ENCODE measurements at regions not wholly inside any gene's neighbourhood (a gene's known extent, or its start where the extent isn't known, plus 50 kb on each side); places are given as distances from the start of the nearest gene placed in this dataset.

DNA sequence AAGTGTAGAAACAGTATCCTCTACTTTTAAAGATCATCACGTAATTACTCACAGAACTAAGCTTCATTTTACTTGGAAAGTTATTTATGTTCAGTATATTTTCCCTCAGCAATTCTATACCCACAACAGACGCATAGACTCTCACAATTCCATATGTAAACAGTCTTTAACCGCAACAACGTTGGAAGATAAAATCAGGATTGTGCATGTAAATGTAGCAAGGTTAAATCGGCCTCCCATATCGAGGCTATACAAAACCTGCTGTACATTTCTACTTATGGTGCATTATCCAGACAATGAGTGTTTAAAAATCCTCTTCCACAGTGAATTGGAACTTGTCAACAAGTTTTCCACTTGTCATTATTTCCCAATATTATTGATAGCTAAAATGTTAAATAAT, 581.1 kb downstream of the SLC16A7 start:
- WGBS (ENCODE audit: insufficient coverage, low coverage, low lambda C conversion rate, missing lambda C conversion rate), result 66% methylated on average over 6 of the region's 6 CpGs
- no peaks in the 10 kb centered on the region for H3K9me3 ChIP-seq
- no peaks in the 10 kb centered on the region for H3K36me3 ChIP-seq
- no peaks in the 10 kb centered on the region for H3K4me1 ChIP-seq
- ATAC-seq (no peak), DNase-seq (no peak)
- intact Hi-C loops (cut with DNase I), result no loop called here
- H3K4me3 ChIP-seq, result no peak overlapping the region
- H3K27me3 ChIP-seq, result no peaks in the 10 kb centered on the region
- no peak for TF ChIP-seq POLR2A (IDR thresholded peaks at IDR 0.05)
- TF ChIP-seq, protein P1, sequence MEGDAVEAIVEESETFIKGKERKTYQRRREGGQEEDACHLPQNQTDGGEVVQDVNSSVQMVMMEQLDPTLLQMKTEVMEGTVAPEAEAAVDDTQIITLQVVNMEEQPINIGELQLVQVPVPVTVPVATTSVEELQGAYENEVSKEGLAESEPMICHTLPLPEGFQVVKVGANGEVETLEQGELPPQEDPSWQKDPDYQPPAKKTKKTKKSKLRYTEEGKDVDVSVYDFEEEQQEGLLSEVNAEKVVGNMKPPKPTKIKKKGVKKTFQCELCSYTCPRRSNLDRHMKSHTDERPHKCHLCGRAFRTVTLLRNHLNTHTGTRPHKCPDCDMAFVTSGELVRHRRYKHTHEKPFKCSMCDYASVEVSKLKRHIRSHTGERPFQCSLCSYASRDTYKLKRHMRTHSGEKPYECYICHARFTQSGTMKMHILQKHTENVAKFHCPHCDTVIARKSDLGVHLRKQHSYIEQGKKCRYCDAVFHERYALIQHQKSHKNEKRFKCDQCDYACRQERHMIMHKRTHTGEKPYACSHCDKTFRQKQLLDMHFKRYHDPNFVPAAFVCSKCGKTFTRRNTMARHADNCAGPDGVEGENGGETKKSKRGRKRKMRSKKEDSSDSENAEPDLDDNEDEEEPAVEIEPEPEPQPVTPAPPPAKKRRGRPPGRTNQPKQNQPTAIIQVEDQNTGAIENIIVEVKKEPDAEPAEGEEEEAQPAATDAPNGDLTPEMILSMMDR (IDR thresholded peaks at IDR 0.05), result no peak
- H3K27ac ChIP-seq, result no peak overlapping the region

DNA sequence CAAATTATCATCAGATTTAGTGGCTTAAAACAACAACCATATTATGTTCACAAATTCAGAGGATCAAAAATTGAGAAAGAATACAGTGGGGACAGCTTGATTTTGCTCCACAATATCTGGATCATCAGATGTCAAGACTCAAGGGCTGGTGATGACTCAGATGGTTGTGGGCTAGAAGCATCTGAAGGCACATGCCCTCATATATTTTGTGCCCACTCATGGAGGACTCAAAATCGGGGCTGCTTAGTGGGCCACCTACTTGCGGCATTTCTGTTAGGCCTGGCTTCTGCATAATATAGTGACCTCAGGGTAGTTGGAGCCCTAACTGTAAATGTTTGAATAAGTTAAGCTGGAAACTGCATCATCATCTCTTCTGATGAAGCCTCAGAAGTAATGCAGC, 584.5 kb downstream of the SLC16A7 start:
- Histone ChIP-seq H3K4me3 (no peak overlapping the region), H3K4me1 (no peaks in the 10 kb centered on the region)
- ATAC-seq, result no peak

DNA sequence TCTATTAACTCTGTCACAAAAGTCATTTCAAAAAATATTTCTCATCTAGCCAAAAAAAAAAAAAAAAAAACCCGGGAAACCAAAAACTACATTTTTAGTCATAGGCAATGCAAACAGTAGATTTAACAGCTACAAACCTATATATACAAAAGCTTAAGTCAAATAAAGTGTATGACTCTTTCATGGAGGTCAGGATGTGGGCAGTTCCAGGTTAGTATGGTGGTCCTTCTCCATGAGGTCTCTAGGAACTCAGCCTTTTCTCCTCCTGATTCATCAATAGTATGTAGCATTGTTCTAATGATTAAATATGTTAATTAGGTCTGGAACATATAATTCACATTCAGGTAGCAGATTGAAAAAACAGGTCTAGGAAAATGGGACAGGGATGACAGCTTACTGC, 586.5 kb downstream of the SLC16A7 start:
- 81% methylated on average over 1 of the region's 1 CpG for WGBS (ENCODE audit: insufficient coverage, low coverage, low lambda C conversion rate, missing lambda C conversion rate)
- no peak for DNase-seq
- Histone ChIP-seq H3K4me1 (no peaks in the 10 kb centered on the region), H3K4me3 (no peak overlapping the region), H3K9me3 (no peaks in the 10 kb centered on the region), H3K27me3 (no peaks in the 10 kb centered on the region), H3K27ac (no peak overlapping the region), H3K36me3 (no peaks in the 10 kb centered on the region)
- TF ChIP-seq POLR2A (IDR thresholded peaks at IDR 0.05), result no peak
- TF ChIP-seq, protein P1 (IDR thresholded peaks at IDR 0.05), result no peak
- ATAC-seq, result no peak
- intact Hi-C loops (cut with DNase I), result no loop called here

More for the DNA sequence above, 584.5 kb downstream of the SLC16A7 start:
- no peaks in the 10 kb centered on the region for H3K36me3 ChIP-seq
- TF ChIP-seq POLR2A (IDR thresholded peaks at IDR 0.05), result no peak
- TF ChIP-seq, protein P1 (IDR thresholded peaks at IDR 0.05), result no peak
- intact Hi-C loops (cut with DNase I), result no loop called here
- H3K27ac ChIP-seq, result no peak overlapping the region
- DNase-seq, result no peak
- H3K27me3 ChIP-seq, result no peaks in the 10 kb centered on the region
- no peaks in the 10 kb centered on the region for H3K9me3 ChIP-seq
- WGBS (ENCODE audit: insufficient coverage, low coverage, low lambda C conversion rate, missing lambda C conversion rate), result 33% methylated on average over 1 of the region's 2 CpGs

DNA sequence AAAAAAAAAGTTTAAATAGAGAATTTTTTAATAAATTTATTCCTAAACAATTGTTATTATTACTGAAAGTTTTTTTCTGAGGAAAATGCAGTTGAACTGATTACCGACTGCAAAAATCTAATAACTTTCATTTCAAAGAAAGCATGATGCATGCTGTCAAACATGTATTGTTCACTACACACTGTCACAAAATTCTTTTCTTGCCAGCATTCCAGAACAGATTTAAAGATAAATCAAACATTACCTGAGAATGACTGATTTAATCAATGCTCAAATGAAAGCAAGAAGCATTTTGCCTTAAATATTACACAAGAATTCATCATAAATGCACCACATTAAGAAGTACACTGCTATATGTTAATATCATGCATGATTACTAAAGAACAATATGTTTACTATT, 588.3 kb downstream of the SLC16A7 start:
- H3K36me3 ChIP-seq, result no peaks in the 10 kb centered on the region
- no peaks in the 10 kb centered on the region for H3K27me3 ChIP-seq
- no peaks in the 10 kb centered on the region for H3K9me3 ChIP-seq
- TF ChIP-seq, protein P1 (IDR thresholded peaks at IDR 0.05), result no peak
- no peak for TF ChIP-seq POLR2A (IDR thresholded peaks at IDR 0.05)
- no peak overlapping the region for H3K4me3 ChIP-seq
- intact Hi-C loops (cut with DNase I), result no loop called here
- no peak overlapping the region for H3K27ac ChIP-seq
- no peak for ATAC-seq
- 67% methylated on average over 1 of the region's 1 CpG for WGBS (ENCODE audit: insufficient coverage, low coverage, low lambda C conversion rate, missing lambda C conversion rate)
- no peak for DNase-seq
- no peaks in the 10 kb centered on the region for H3K4me1 ChIP-seq

DNA sequence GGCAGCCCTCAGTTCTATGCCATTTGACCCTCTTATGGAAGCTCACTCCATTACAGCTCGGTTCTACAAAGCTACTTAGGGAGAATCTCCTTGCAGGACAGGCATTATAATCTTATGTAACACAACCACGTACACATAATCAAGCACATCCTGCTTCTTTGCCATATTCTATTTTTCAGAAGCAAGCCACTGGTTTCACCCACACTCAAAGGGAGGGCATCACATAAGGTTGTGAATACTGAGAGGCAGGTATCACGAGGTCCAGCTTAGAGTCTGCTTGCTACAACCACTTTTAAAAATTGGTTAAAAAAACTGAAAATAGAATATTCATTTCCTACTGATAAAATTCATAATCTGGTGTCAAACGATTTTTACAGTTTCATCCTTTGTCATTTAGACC, 589.2 kb downstream of the SLC16A7 start:
- Histone ChIP-seq H3K4me1 (no peaks in the 10 kb centered on the region), H3K9me3 (no peaks in the 10 kb centered on the region), H3K27ac (no peak overlapping the region), H3K4me3 (no peak overlapping the region), H3K36me3 (no peaks in the 10 kb centered on the region), H3K27me3 (no peaks in the 10 kb centered on the region)
- DNase-seq (no peak), ATAC-seq (no peak)
- intact Hi-C loops (cut with DNase I), result no loop called here
- 42% methylated on average over 4 of the region's 4 CpGs for WGBS (ENCODE audit: insufficient coverage, low coverage, low lambda C conversion rate, missing lambda C conversion rate)
- TF ChIP-seq POLR2A (IDR thresholded peaks at IDR 0.05), result no peak
- TF ChIP-seq, protein P1 (IDR thresholded peaks at IDR 0.05), result no peak

Data from right lobe of liver (tissue), 6 donors.